Skeletal muscle tissue (tissue), 3 donors: ENCODE measurements at regions not wholly inside any gene's neighbourhood (a gene's known extent, or its start where the extent isn't known, plus 50 kb on each side); places are given as distances from the start of the nearest gene placed in this dataset.
"Not testable (repeated sequence)": the region's sequence is repeated elsewhere in the genome, so short reads cannot be mapped to it uniquely, and the experiment has no call there.

ENCODE experiments used
- H3K27ac ChIP-seq: one replicate; pipeline ENCODE4 v1.7.0; 2013; ENCODE audit warnings: mild to moderate bottlenecking, low read depth, low read length, inconsistent platforms
- H3K27me3 ChIP-seq, 3 donors: one replicate each; pipeline ENCODE4 v1.7.0; 2013; ENCODE audit warnings: low read length in 3 of 3; ENCODE audit not compliant: control insufficient read depth in 3 of 3, insufficient read depth in 3 of 3
- H3K36me3 ChIP-seq, 3 donors: one replicate each; pipeline ENCODE4 v1.7.0; 2013; ENCODE audit warnings: low read length in 3 of 3; ENCODE audit not compliant: control insufficient read depth in 3 of 3, insufficient read depth in 3 of 3
- H3K4me1 ChIP-seq, 3 donors: one replicate each; pipeline ENCODE4 v1.7.0; 2013; ENCODE audit warnings: low read length in 3 of 3, mild to moderate bottlenecking in 3 of 3; ENCODE audit not compliant: control insufficient read depth in 3 of 3, insufficient read depth in 3 of 3
- H3K4me3 ChIP-seq, 3 donors: one replicate each; pipeline ENCODE4 v1.7.0; 2013; ENCODE audit warnings: low read length in 3 of 3
- H3K9ac ChIP-seq, 3 donors: one replicate each; pipeline ENCODE4 v1.7.0; 2013; ENCODE audit warnings: low read length in 3 of 3, mild to moderate bottlenecking in 3 of 3, moderate library complexity in 2 of 3, low read depth in 1 of 3
- H3K9me3 ChIP-seq, 3 donors: one replicate each; pipeline ENCODE4 v1.7.0; 2013; ENCODE audit warnings: low read length in 3 of 3; ENCODE audit not compliant: control insufficient read depth in 3 of 3
- donor health status: Osteomylitis.

- Histone ChIP-seq H3K4me1 (no peaks in the 10 kb centered on the region), H3K9me3 (no peaks in the 10 kb centered on the region), H3K9ac (no peak overlapping the region), H3K36me3 (no peaks in the 10 kb centered on the region), H3K27ac (no peak overlapping the region), H3K4me3 (no peak overlapping the region), H3K27me3 (peaks cover 0 to 3% (median 3%) of the 10 kb centered on the region in 3 donors)
Observed at GRCh38 chr3:139159356-139159755, 114.7 kb upstream of the PRR23C start.

- no peaks in the 10 kb centered on the region for H3K4me1 ChIP-seq
- H3K4me3 ChIP-seq = peak overlapping the region; percentile 7 to 64 (median 56)
- no peaks in the 10 kb centered on the region for H3K27me3 ChIP-seq
- H3K36me3 ChIP-seq = no peaks in the 10 kb centered on the region
- H3K27ac ChIP-seq = no peak overlapping the region
- no peaks in the 10 kb centered on the region for H3K9me3 ChIP-seq
- peak overlapping the region in 1 of 3 donors; percentile 1 for H3K9ac ChIP-seq
Observed at GRCh38 chr3:139173372-139174108, 128.8 kb upstream of the PRR23C start.

- Histone ChIP-seq H3K27ac (no peak overlapping the region), H3K36me3 (no peaks in the 10 kb centered on the region), H3K4me1 (no peaks in the 10 kb centered on the region), H3K9me3 (peaks cover 0 to 2% (median 0%) of the 10 kb centered on the region in 3 donors), H3K27me3 (no peaks in the 10 kb centered on the region), H3K9ac (no peak overlapping the region), H3K4me3 (no peak overlapping the region)
Observed at GRCh38 chr3:139180489-139180888, 135.8 kb upstream of the PRR23C start.

GRCh38 chr3:139182143-139182542, 137.5 kb upstream of the PRR23C start:
- H3K36me3 ChIP-seq = no peaks in the 10 kb centered on the region
- no peak overlapping the region for H3K4me3 ChIP-seq
- H3K27ac ChIP-seq = no peak overlapping the region
- no peaks in the 10 kb centered on the region for H3K4me1 ChIP-seq
- H3K9ac ChIP-seq = no peak overlapping the region
- no peaks in the 10 kb centered on the region for H3K27me3 ChIP-seq
- peaks cover 0 to 2% (median 0%) of the 10 kb centered on the region in 3 donors for H3K9me3 ChIP-seq

GRCh38 chr3:139182598-139182997, 137.9 kb upstream of the PRR23C start:
- no peaks in the 10 kb centered on the region for H3K27me3 ChIP-seq
- no peak overlapping the region for H3K27ac ChIP-seq
- H3K36me3 ChIP-seq = no peaks in the 10 kb centered on the region
- no peak overlapping the region for H3K4me3 ChIP-seq
- H3K9ac ChIP-seq = no peak overlapping the region
- H3K9me3 ChIP-seq = peaks cover 0 to 2% (median 0%) of the 10 kb centered on the region in 3 donors
- H3K4me1 ChIP-seq = no peaks in the 10 kb centered on the region

- H3K36me3 ChIP-seq = no peaks in the 10 kb centered on the region
- H3K4me1 ChIP-seq = no peaks in the 10 kb centered on the region
- peaks cover 0 to 2% (median 2%) of the 10 kb centered on the region in 3 donors for H3K9me3 ChIP-seq
- H3K9ac ChIP-seq = no peak overlapping the region
- no peaks in the 10 kb centered on the region for H3K27me3 ChIP-seq
- no peak overlapping the region for H3K27ac ChIP-seq
- no peak overlapping the region for H3K4me3 ChIP-seq
Observed at GRCh38 chr3:139185527-139185926, 140.8 kb upstream of the PRR23C start.

- Histone ChIP-seq H3K9ac (no peak overlapping the region), H3K4me3 (no peak overlapping the region), H3K27me3 (no peaks in the 10 kb centered on the region), H3K27ac (no peak overlapping the region), H3K4me1 (no peaks in the 10 kb centered on the region), H3K36me3 (no peaks in the 10 kb centered on the region), H3K9me3 (peaks cover 0 to 2% (median 0%) of the 10 kb centered on the region in 3 donors)
Observed at GRCh38 chr3:139187154-139187553, 142.5 kb upstream of the PRR23C start.

- Histone ChIP-seq H3K27ac (no peak overlapping the region), H3K27me3 (no peaks in the 10 kb centered on the region), H3K36me3 (no peaks in the 10 kb centered on the region), H3K4me1 (no peaks in the 10 kb centered on the region), H3K4me3 (no peak overlapping the region), H3K9me3 (peaks cover 0 to 2% (median 0%) of the 10 kb centered on the region in 3 donors), H3K9ac (no peak overlapping the region)
Observed at GRCh38 chr3:139187648-139188047, 143.0 kb upstream of the PRR23C start.

- Histone ChIP-seq H3K4me3 (no peak overlapping the region), H3K36me3 (no peaks in the 10 kb centered on the region), H3K9me3 (peaks cover 0 to 2% (median 0%) of the 10 kb centered on the region in 3 donors), H3K9ac (no peak overlapping the region), H3K27me3 (no peaks in the 10 kb centered on the region), H3K27ac (no peak overlapping the region), H3K4me1 (no peaks in the 10 kb centered on the region)
Observed at GRCh38 chr3:139189943-139190342, 145.3 kb upstream of the PRR23C start.

GRCh38 chr3:139194421-139194820, 149.4 kb upstream of the MRPS22 start:
- H3K4me1 ChIP-seq = not testable (repeated sequence)

More at GRCh38 chr3:139194421-139194820, 149.4 kb upstream of the MRPS22 start:
- H3K9me3 ChIP-seq, H3K27ac ChIP-seq, H3K27me3 ChIP-seq, H3K4me3 ChIP-seq, H3K36me3 ChIP-seq, H3K9ac ChIP-seq: not testable (repeated sequence)
